ENCODE measurements at regions not wholly inside any gene's neighbourhood (a gene's known extent, or its start where the extent isn't known, plus 50 kb on each side); places are given as distances from the start of the nearest gene placed in this dataset.
"Not testable (repeated sequence)": the region's sequence is repeated elsewhere in the genome, so short reads cannot be mapped to it uniquely, and the experiment has no call there.

- H3K36me3 ChIP-seq (ENCODE audit: low read depth, low read length); H2AFZ ChIP-seq (ENCODE audit: low read length); DNase-seq; H3K9me3 ChIP-seq (ENCODE audit: low read length); H3K79me2 ChIP-seq (ENCODE audit: low read length); ATAC-seq; H3K9me2 ChIP-seq (replicated peaks; ENCODE audit: low read length); BruUV-seq (replicated peaks); H4K20me1 ChIP-seq (ENCODE audit: low read length); H3K4me3 ChIP-seq (ENCODE audit: low read length); H3F3A ChIP-seq (ENCODE audit: low read length, unreplicated experiment); H3K9ac ChIP-seq (ENCODE audit: low read length); CTCF ChIA-PET; POLR2A ChIA-PET (ENCODE audit: unreplicated experiment); H3K27ac ChIP-seq (ENCODE audit: low read length); H3K4me2 ChIP-seq (ENCODE audit: low read length); H3K4me1 ChIP-seq (ENCODE audit: insufficient read depth, low read length); H3K27me3 ChIP-seq (ENCODE audit: low read length); intact Hi-C loops (cut with micrococcal nuclease): not testable (repeated sequence)
Measured at GRCh38 chr5:124970381-124970780, 223.9 kb upstream of the ZNF608 start.

GRCh38 chr5:124972703-124973102 lies 226.3 kb upstream of the ZNF608 start:
- Histone ChIP-seq H2AFZ (ENCODE audit: low read length) (no peak overlapping the region), H3K4me1 (ENCODE audit: insufficient read depth, low read length) (peaks cover 4% of the 10 kb centered on the region; the same call in 1 of the 2 replicates), H3K9me3 (ENCODE audit: low read length) (no peaks in the 10 kb centered on the region), H3K4me2 (ENCODE audit: low read length) (no peak overlapping the region), H3K4me3 (ENCODE audit: low read length) (no peak overlapping the region), H4K20me1 (ENCODE audit: low read length) (no peaks in the 10 kb centered on the region), H3K27ac (ENCODE audit: low read length) (no peak overlapping the region), H3K27me3 (ENCODE audit: low read length) (no peaks in the 10 kb centered on the region), H3K9ac (ENCODE audit: low read length) (no peak overlapping the region), H3F3A (ENCODE audit: low read length, unreplicated experiment) (no peaks in the 10 kb centered on the region), H3K36me3 (ENCODE audit: low read depth, low read length) (no peaks in the 10 kb centered on the region), H3K79me2 (ENCODE audit: low read length) (no peaks in the 10 kb centered on the region), H3K9me2 (replicated peaks; ENCODE audit: low read length) (no peaks in the 10 kb centered on the region)
- TF ChIP-seq EZH2phosphoT487 (IDR thresholded peaks at IDR 0.05; ENCODE audit: borderline replicate concordance, low read length) (no peak), EZH2 (IDR thresholded peaks at IDR 0.05; ENCODE audit: low read length, unreplicated experiment) (no peak), CTCF (conservative IDR thresholded peaks at IDR 0.05; ENCODE audit: low read depth, low read length) (no peak; the same call in 1 of the 2 replicates)
- CTCF ChIA-PET = no interaction called here
- POLR2A ChIA-PET (ENCODE audit: unreplicated experiment) = no interaction called here
- DNase-seq = no peak
- intact Hi-C loops (cut with micrococcal nuclease) = no loop called here
- BruUV-seq (replicated peaks) = no TSS peak
- no peak for ATAC-seq

- ATAC-seq = no peak
Measured at GRCh38 chr5:124973661-124974060, 227.2 kb upstream of the ZNF608 start.

More at GRCh38 chr5:124973661-124974060, 227.2 kb upstream of the ZNF608 start:
- Histone ChIP-seq H3K27me3 (ENCODE audit: low read length) (no peaks in the 10 kb centered on the region), H3K79me2 (ENCODE audit: low read length) (no peaks in the 10 kb centered on the region), H3K4me2 (ENCODE audit: low read length) (no peak overlapping the region), H3K9ac (ENCODE audit: low read length) (no peak overlapping the region), H2AFZ (ENCODE audit: low read length) (no peak overlapping the region), H3K9me2 (replicated peaks; ENCODE audit: low read length) (no peaks in the 10 kb centered on the region), H3K9me3 (ENCODE audit: low read length) (no peaks in the 10 kb centered on the region), H3K4me3 (ENCODE audit: low read length) (no peak overlapping the region), H4K20me1 (ENCODE audit: low read length) (no peaks in the 10 kb centered on the region), H3F3A (ENCODE audit: low read length, unreplicated experiment) (no peaks in the 10 kb centered on the region), H3K36me3 (ENCODE audit: low read depth, low read length) (no peaks in the 10 kb centered on the region), H3K27ac (ENCODE audit: low read length) (no peak overlapping the region), H3K4me1 (ENCODE audit: insufficient read depth, low read length) (peaks cover 4% of the 10 kb centered on the region; the same call in 1 of the 2 replicates)
- intact Hi-C loops (cut with micrococcal nuclease) = no loop called here
- no peak for DNase-seq
- CTCF ChIA-PET = no interaction called here
- TF ChIP-seq CTCF (conservative IDR thresholded peaks at IDR 0.05; ENCODE audit: low read depth, low read length) (no peak), EZH2phosphoT487 (IDR thresholded peaks at IDR 0.05; ENCODE audit: borderline replicate concordance, low read length) (no peak), EZH2 (IDR thresholded peaks at IDR 0.05; ENCODE audit: low read length, unreplicated experiment) (no peak)
- BruUV-seq (replicated peaks) = no TSS peak
- POLR2A ChIA-PET (ENCODE audit: unreplicated experiment) = no interaction called here
